Fibroblast of skin of left quadriceps (primary cell): ENCODE measurements at regions not wholly inside any gene's neighbourhood (a gene's known extent, or its start where the extent isn't known, plus 50 kb on each side); places are given as distances from the start of the nearest gene placed in this dataset.
"Not testable (repeated sequence)": the region's sequence is repeated elsewhere in the genome, so short reads cannot be mapped to it uniquely, and the experiment has no call there.

Source experiments
- DNase-seq, 2 experiments: peaks; one replicate each; pipeline ENCODE4 v3.0.0-alpha.2; 2013; ENCODE audit warnings: low read depth in 2 of 2

DNA sequence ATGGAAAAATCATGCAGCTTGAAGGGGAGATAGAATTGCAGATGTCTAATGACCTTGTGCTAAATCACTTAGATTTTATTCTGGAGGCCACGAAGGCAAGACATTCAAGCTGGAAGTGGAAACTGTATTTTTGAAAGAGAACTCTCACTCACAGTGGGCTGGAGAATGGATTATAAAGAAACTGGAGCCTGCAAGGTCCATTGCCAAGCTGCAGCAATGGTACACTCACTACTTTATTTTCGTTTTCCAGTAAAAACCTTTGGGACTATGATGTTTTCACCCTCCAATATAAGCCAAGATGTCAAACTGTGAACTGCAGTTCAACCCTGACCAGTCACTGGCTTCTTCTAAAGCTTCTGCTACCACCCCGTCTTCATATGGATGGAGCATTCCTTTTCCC lies 62.0 kb downstream of the SKIDA1 start:
- no peak for DNase-seq

DNA sequence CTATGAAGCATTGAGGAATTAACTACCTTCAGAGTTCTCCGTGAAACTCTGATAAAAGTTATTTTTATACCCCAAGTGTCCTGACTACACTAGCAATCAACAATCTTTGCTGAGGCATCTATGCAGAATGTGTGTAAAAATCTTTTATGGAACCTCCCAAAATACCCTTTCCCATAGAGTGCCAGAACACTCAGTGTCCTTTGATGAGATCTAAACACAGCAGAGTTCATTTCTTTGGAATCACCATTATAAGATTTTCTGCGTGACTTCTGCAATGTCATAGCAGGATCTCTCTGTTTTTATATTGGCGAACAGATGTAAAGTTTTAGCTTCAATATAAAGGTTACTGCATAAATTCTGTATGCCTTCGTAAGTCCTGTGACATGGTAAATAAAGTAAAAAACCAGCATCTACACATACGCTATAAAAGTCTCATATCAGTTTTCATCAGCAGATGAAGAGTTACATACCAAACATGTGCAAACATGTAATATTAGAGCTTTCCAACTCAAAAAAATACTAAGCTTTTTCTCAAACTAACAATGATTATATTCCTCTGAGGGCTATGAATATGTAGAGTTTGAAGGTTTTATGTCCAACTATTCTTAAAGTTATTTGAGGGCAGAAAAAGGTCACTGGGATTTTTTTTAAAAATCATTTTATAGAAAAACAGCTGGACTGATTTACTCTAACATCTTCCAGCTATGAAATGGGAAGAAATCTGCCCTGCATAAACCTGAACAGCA lies 67.2 kb downstream of the SKIDA1 start:
- DNase-seq: peak; percentile 43 to 63

- DNase-seq: no peak
Measured at GRCh38 chr10:21456160-21456559, 69.3 kb downstream of the SKIDA1 start.

DNA sequence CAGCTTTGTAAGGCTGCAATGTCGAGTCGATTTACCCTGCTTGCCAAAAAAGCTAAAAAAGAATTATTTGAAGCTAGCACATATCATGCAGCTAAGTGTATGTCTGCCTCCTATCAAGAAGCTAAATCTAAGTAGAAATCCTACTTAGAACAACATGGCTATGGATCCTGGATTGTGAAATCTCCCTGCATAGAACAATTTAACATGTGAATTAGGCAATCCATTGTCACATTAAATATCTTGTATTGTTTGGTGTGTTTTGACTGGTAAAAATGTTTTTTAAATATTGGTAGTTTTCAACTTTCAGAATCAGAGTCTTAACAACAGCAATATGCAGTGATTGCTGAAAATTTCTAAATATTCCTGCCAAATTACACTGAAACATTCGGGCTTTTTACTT lies 73.3 kb downstream of the SKIDA1 start:
- no peak for DNase-seq

DNA sequence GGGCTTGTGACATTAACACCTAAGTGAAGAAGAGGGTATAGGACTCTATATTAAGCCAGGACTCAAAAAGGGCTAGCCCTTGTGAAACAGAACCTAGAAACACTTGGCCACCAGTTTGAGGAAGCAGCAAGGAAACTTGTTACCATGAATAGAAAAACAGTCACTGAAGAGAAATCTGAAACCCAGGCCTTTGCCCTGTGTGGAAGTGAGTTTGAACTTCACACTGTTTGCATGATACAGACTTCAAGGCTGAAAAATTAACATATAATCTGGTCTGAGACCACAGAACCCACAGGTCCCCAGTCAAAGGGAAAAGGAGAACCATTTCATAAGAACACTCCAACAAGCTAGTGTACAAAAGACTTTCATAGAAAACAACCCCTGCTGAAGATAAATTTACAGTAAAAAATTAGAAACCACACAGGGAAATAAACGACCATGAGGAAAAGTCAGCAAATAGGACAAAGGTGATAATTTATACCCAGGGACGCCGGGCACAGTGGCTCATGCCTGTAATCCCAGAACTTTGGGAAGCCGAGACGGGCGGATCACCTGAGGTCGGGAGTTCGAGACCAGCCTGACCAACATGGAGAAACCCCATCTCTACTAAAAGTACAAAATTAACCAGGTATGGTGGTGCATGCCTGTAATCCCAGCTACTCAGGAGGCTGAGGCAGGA lies 76.1 kb downstream of the SKIDA1 start:
- DNase-seq: no peak

GRCh38 chr10:21445163-21445562 lies 80.3 kb downstream of the SKIDA1 start:
- no peak for DNase-seq

DNA sequence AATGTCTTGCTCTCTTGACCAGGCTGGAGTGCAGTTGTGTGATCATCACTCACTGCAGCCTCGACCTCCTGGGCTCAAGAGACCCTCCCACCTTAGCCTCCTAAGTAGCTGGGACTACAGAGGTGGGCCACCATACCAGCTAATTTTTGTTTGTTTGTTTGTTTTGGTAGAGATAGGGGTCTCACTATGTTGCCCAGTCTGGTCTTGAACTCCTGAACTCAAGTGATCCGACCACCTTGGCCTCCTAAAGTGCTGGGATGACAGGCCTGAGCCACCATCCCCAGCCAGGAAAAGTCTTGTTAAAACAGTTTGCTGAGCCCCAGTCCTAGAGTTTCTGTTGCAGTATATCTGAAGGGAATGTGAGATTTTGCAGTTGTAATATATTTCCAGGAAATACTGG lies 83.9 kb downstream of the SKIDA1 start:
- DNase-seq: no peak

- DNase-seq: not testable (repeated sequence)
Measured at GRCh38 chr10:21438914-21439313, 86.6 kb downstream of the SKIDA1 start.

- DNase-seq: no peak
Measured at GRCh38 chr10:21437770-21438382, 87.6 kb downstream of the SKIDA1 start.

GRCh38 chr10:21432266-21432665 lies 93.2 kb downstream of the SKIDA1 start:
- no peak for DNase-seq

DNA sequence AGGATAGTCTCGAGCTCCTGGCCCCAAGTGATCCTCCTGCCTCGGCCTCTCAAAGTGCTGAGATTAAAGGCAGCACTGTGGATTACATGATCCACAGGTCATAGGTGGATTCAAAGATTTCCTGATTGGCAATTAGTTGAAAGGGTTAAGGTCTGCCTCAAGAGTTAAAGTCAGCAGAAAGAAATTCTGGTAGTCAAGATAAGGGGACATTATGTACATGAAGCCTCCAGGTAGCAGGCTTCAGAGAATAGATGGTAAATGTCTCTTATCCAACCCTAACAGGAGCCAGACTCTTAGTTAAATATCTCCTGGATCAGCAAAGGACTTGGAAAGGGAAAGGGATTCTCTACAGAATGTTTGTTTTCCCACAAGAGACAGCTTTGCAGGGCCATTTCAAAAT lies 93.7 kb downstream of the SKIDA1 start:
- no peak for DNase-seq

GRCh38 chr10:21427804-21428481 lies 97.5 kb downstream of the SKIDA1 start:
- no peak for DNase-seq

DNA sequence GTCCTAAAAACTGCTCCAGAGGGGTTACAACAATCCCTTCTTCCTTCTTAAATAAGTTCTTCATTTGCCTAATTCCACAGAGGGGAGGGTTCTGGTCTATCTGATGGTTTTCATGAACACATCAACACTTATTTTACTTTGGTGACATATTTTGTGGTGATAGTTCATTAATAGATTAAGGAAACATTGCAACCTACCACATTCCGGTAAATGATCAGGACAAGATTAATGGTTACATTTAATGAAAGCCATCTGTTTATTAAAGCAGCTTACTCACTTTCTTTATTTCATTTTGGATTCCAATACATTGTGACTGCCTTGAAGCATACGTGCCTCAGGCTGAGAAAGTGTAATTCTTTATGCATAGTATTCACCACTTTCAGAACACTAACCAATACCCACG lies 101.0 kb downstream of the SKIDA1 start:
- peak; percentile 93 to 94 for DNase-seq

- no peak for DNase-seq
Measured at GRCh38 chr10:21423850-21424249, 101.6 kb downstream of the SKIDA1 start.

DNA sequence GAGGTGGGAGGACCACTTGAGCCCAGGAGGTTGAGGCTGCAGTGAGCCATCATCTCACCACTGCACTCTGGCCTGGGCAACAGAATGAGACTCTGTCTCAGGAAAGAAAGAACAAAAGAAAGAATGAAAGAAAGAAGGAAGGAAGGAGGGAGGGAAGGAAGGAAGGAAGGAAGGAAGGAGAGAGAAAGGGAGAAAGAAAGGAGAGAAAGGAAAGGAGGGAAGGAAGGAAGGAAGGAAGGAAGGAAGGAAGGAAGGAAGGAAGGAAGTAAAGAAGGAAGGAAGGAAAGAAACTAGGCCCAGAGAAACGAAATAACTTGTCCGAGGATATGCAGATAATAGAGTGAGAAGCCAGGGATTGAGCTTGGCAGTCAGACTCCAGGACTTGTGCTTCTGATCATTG lies 102.1 kb downstream of the SKIDA1 start:
- DNase-seq: no peak

GRCh38 chr10:21421794-21422193 lies 103.7 kb downstream of the SKIDA1 start:
- DNase-seq: no peak

DNA sequence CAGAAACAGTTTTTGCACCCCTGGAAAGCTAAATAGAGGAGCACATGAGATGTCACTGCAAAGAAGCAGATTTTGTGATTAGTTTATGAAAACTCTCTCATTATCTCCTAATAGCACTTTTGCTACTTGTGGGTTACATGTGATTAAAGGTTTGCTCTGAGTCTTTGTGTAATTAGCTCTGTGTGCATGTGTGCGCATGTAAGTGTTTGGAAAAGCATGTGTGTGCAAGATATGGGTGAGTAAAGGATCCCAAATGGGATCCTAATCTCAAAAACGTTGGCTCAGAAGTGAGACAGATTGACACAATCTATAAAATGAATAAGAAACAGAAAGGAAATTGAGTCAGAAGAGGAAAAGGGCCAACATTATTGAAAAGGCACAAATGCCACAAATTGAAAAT lies 104.5 kb downstream of the SKIDA1 start:
- DNase-seq: no peak

DNA sequence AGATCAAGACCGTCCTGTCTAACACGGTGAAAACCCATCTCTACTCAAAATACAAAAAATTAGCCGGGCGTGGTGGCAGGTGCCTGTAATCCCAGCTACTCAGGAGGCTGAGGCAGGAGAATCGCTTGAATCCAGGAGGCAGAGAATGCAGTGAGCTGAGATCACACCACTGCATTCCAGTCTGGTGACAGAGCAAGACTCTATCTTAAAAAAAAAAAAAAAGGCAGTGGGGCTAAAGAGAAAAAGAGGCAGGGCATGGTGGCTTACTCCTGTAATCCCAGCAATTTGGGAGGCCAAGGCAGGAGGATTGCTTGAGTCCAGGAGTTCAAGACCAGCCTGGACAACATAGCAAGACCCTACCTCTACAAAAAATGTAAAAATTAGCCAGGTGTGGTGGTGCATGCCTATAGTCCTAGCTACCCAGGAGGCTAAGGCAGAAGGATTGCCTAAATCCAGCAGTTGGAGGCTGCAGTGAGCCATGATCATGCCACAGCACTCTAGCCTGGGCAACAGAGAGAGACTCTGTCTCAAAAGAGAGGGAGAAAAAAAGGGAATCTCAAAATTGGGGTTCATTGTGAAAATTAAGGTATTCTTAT lies 106.4 kb downstream of the SKIDA1 start:
- peak in 1 of 2 experiments; percentile 10 for DNase-seq

DNA sequence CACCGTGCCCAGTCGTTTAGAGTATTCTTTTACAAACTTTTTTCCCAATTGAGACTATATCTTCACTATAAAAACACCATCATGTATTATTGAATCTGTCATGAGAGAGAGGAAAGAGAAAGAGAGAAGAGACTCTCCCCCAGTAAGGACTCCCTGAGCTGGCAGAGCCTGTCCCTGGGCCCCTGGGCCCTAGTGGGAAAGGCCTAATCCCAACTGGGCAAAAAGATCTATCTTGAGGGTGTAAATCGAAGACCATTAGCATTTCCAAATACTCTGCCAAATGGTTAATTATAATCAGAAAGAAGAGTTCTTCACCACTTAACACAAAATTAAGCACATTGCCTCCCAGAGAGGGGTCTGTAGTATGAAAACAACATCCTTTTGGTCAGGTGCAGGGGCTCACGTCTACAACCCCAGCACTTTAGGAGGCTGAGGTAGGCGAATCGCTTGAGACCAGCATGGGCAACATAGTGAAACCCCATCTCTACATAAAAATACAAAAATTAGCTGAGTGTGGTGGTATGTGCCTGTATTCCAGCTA lies 108.2 kb downstream of the SKIDA1 start:
- no peak for DNase-seq

DNA sequence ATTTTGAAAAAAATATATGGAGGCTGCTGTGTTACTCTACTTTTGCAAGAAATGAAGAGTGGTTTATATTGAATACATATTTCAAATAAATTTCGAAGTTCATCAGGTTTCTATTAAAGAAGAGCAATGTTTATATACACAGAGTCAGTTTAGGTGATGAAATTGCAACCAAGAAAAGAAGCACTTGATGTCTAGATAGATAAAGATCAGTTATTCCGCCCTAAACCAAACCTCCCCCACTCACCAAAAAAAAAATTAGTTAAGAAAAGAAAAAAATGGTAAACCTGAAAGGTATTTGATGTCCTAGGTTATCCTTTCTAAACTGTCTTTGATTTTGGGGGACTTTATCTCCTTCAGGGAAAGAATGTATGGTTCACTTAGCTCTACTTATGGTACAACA lies 111.8 kb downstream of the SKIDA1 start:
- DNase-seq: no peak

- no peak for DNase-seq
Measured at GRCh38 chr10:21413268-21413667, 112.2 kb downstream of the SKIDA1 start.
